SK-N-SH treated with all-trans-retinoic acid at 6 μM for 48 hours (cell line): ENCODE measurements at regions not wholly inside any gene's neighbourhood (a gene's known extent, or its start where the extent isn't known, plus 50 kb on each side); places are given as distances from the start of the nearest gene placed in this dataset.

ENCODE experiments used
- ARNTL ChIP-seq: fragments of 450-650 bp; formaldehyde crosslinking; IDR thresholded peaks from 2 replicates; pipeline ENCODE4 v1.5.0; 2020; ENCODE audit warnings: low read depth, mild to moderate bottlenecking, moderate library complexity, borderline replicate concordance
- BACH2 ChIP-seq: fragments of 250-450 bp; sonication (Bioruptor Pico); IDR thresholded peaks from 2 replicates; pipeline ENCODE4 v1.9.0; 2021; ENCODE audit warnings: mild to moderate bottlenecking, borderline replicate concordance
- CREB5 ChIP-seq: fragments of 250-450 bp; sonication (Bioruptor Pico); IDR thresholded peaks from 2 replicates; pipeline ENCODE4 v1.5.1; 2020; ENCODE audit warnings: low read depth, mild to moderate bottlenecking, moderate library complexity
- ESRRG ChIP-seq: fragments of 250-450 bp; sonication (Bioruptor Pico); IDR thresholded peaks from 2 replicates; pipeline ENCODE4 v1.6.1; 2021; ENCODE audit warnings: mild to moderate bottlenecking
- ISL1 ChIP-seq: fragments of 250-450 bp; sonication (Bioruptor Pico); IDR thresholded peaks from 2 replicates; pipeline ENCODE4 v2.1.2; 2022; ENCODE audit warnings: mild to moderate bottlenecking, moderate library complexity
- PATZ1 ChIP-seq: fragments of 250-450 bp; sonication (Bioruptor Pico); IDR thresholded peaks from 2 replicates; pipeline ENCODE4 v1.8.0; 2020; ENCODE audit warnings: mild to moderate bottlenecking, moderate library complexity, borderline replicate concordance
- RARB ChIP-seq: fragments of 250-450 bp; sonication (Bioruptor Pico); IDR thresholded peaks from 2 replicates; pipeline ENCODE4 v1.8.0; 2021; ENCODE audit warnings: mild to moderate bottlenecking, moderate library complexity
- TCF4 ChIP-seq: fragments of 250-450 bp; sonication (Bioruptor Pico); IDR thresholded peaks from 2 replicates; pipeline ENCODE4 v1.8.0; 2021; ENCODE audit warnings: mild to moderate bottlenecking, moderate library complexity, borderline replicate concordance
- TSHZ2 ChIP-seq: fragments of 250-450 bp; sonication (Bioruptor Pico); IDR thresholded peaks from 2 replicates; pipeline ENCODE4 v1.5.0; 2020; ENCODE audit warnings: mild to moderate bottlenecking, moderate library complexity
- ZC3H10 ChIP-seq: fragments of 250-450 bp; sonication (Bioruptor Pico); IDR thresholded peaks from 2 replicates; pipeline ENCODE4 v1.5.1; 2021; ENCODE audit warnings: mild to moderate bottlenecking, moderate library complexity
- ZNF565 ChIP-seq: fragments of 450-650 bp; formaldehyde crosslinking; conservative IDR thresholded peaks from 2 replicates; pipeline ENCODE4 v1.5.0; 2020; ENCODE audit warnings: low read depth, mild to moderate bottlenecking, moderate library complexity
- ZNF70 ChIP-seq: fragments of 450-650 bp; formaldehyde crosslinking; IDR thresholded peaks from 2 replicates; pipeline ENCODE4 v1.5.0; 2020; ENCODE audit warnings: mild to moderate bottlenecking, moderate library complexity
- ZNF8 ChIP-seq: fragments of 450-650 bp; formaldehyde crosslinking; IDR thresholded peaks from 2 replicates; pipeline ENCODE4 v1.5.0; 2020; ENCODE audit warnings: mild to moderate bottlenecking, moderate library complexity
- TF ChIP-seq, protein P1 (sequence below): fragments of 250-450 bp; sonication (Bioruptor Pico); IDR thresholded peaks from 2 replicates; pipeline ENCODE4 v1.5.1; 2021; ENCODE audit warnings: mild to moderate bottlenecking, moderate library complexity

GRCh38 chr14:97266653-97267052 is 469.5 kb downstream of the VRK1 start:
- TF ChIP-seq BACH2 (CRISPR knock-in tag) = no peak
- no peak for TF ChIP-seq RARB (CRISPR knock-in tag)
- no peak for TF ChIP-seq PATZ1
- no peak for TF ChIP-seq ESRRG (CRISPR knock-in tag)
- no peak for TF ChIP-seq TSHZ2 (CRISPR knock-in tag)
- no peak for TF ChIP-seq CREB5 (CRISPR knock-in tag)
- TF ChIP-seq ARNTL = no peak
- TF ChIP-seq ZNF70 (CRISPR knock-in tag) = no peak
- no peak for TF ChIP-seq ZC3H10 (CRISPR knock-in tag)
- no peak for TF ChIP-seq ZNF565
- TF ChIP-seq, protein P1, sequence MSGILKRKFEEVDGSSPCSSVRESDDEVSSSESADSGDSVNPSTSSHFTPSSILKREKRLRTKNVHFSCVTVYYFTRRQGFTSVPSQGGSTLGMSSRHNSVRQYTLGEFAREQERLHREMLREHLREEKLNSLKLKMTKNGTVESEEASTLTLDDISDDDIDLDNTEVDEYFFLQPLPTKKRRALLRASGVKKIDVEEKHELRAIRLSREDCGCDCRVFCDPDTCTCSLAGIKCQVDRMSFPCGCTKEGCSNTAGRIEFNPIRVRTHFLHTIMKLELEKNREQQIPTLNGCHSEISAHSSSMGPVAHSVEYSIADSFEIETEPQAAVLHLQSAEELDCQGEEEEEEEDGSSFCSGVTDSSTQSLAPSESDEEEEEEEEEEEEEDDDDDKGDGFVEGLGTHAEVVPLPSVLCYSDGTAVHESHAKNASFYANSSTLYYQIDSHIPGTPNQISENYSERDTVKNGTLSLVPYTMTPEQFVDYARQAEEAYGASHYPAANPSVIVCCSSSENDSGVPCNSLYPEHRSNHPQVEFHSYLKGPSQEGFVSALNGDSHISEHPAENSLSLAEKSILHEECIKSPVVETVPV (CRISPR knock-in tag) = no peak
- no peak for TF ChIP-seq TCF4 (CRISPR knock-in tag)
- no peak for TF ChIP-seq ISL1 (CRISPR knock-in tag)
- TF ChIP-seq ZNF8 (CRISPR knock-in tag) = no peak
